GM23338 (cell line): ENCODE measurements at regions not wholly inside any gene's neighbourhood (a gene's known extent, or its start where the extent isn't known, plus 50 kb on each side); places are given as distances from the start of the nearest gene placed in this dataset.

Experiments
- ATAC-seq: fragments of 200-7000 bp; cut with Tn5 transposase; 3 replicates; pipeline ENCODE4 v1.9.1; 2020
- DNase-seq: peaks from one replicate; pipeline ENCODE4 v3.0.0-alpha.2; 2015; ENCODE audit warnings: low spot score
- H2AFZ ChIP-seq: fragments of 200-600 bp; sonication (generic); 2 replicates; pipeline ENCODE4 v1.8.0; 2016; ENCODE audit warnings: antibody characterized with exemption, mild to moderate bottlenecking, moderate library complexity
- H3F3A ChIP-seq: fragments of 200-600 bp; sonication (generic); replicated peaks from 2 replicates; pipeline ENCODE4 v1.8.0; 2017; ENCODE audit warnings: antibody characterized with exemption, mixed run types, low read depth
- H3K27ac ChIP-seq: fragments of 200-600 bp; sonication (generic); 2 replicates; pipeline ENCODE4 v1.6.1; 2016; ENCODE audit warnings: low read depth
- H3K27me3 ChIP-seq: fragments of 200-600 bp; sonication (generic); 2 replicates; pipeline ENCODE4 v1.8.0; 2016; ENCODE audit warnings: mild to moderate bottlenecking, mixed run types, moderate library complexity; ENCODE audit not compliant: insufficient read depth
- H3K36me3 ChIP-seq: fragments of 200-600 bp; sonication (generic); 2 replicates; pipeline ENCODE4 v1.8.0; 2016; ENCODE audit warnings: mild to moderate bottlenecking; ENCODE audit not compliant: insufficient read depth
- H3K4me1 ChIP-seq: fragments of 200-600 bp; sonication (generic); 2 replicates; pipeline ENCODE4 v1.8.0; 2016; ENCODE audit warnings: mild to moderate bottlenecking, moderate library complexity; ENCODE audit not compliant: insufficient read depth
- H3K4me2 ChIP-seq: fragments of 200-600 bp; sonication (generic); 2 replicates; pipeline ENCODE4 v1.7.1; 2017; ENCODE audit warnings: mixed run types
- H3K4me3 ChIP-seq: fragments of 200-600 bp; sonication (generic); 2 replicates; pipeline ENCODE4 v1.6.1; 2016; ENCODE audit warnings: mixed run types
- H3K79me2 ChIP-seq: fragments of 200-600 bp; sonication (generic); replicated peaks from 2 replicates; pipeline ENCODE4 v1.8.0; 2017; ENCODE audit warnings: mild to moderate bottlenecking; ENCODE audit not compliant: insufficient read depth
- H3K9me2 ChIP-seq: fragments of 200-600 bp; sonication (generic); 2 replicates; pipeline ENCODE4 v1.8.0; 2017; ENCODE audit not compliant: insufficient read depth
- H4K20me1 ChIP-seq: fragments of 200-600 bp; sonication (generic); replicated peaks from 2 replicates; pipeline ENCODE4 v1.8.0; 2017; ENCODE audit warnings: mild to moderate bottlenecking; ENCODE audit not compliant: insufficient read depth
- H3K27ac Mint-ChIP-seq: 2 replicates; pipeline ENCODE4 v1.8.0; 2020; ENCODE audit warnings: inconsistent platforms, mild to moderate bottlenecking, moderate library complexity, mixed read lengths
- H3K27me3 Mint-ChIP-seq: 3 replicates; pipeline ENCODE4 v1.8.0; 2022; ENCODE audit warnings: low read depth, mild to moderate bottlenecking, moderate library complexity, mixed read lengths, inconsistent platforms; ENCODE audit not compliant: insufficient read depth, poor library complexity
- H3K36me3 Mint-ChIP-seq: 3 replicates; pipeline ENCODE4 v1.8.0; 2021; ENCODE audit warnings: low read depth, mild to moderate bottlenecking, inconsistent platforms, moderate library complexity, mixed read lengths
- H3K4me1 Mint-ChIP-seq: 3 replicates; pipeline ENCODE4 v1.8.0; 2020; ENCODE audit warnings: mild to moderate bottlenecking, inconsistent platforms, mixed read lengths
- H3K4me3 Mint-ChIP-seq: 3 replicates; pipeline ENCODE4 v1.8.0; 2021; ENCODE audit warnings: moderate library complexity, mild to moderate bottlenecking, inconsistent platforms, mixed read lengths
- H3K9me3 Mint-ChIP-seq: 3 replicates; pipeline ENCODE4 v1.8.0; 2020; ENCODE audit warnings: moderate library complexity, mild to moderate bottlenecking, inconsistent platforms, mixed read lengths
- JUNB ChIP-seq: IDR thresholded peaks from one replicate; pipeline ENCODE4 v1.6.1; 2016; ENCODE audit warnings: antibody characterized with exemption; ENCODE audit not compliant: unreplicated experiment
- STAT1 ChIP-seq: IDR thresholded peaks from one replicate; pipeline ENCODE4 v1.6.1; 2016; ENCODE audit warnings: antibody characterized with exemption; ENCODE audit not compliant: unreplicated experiment
- ZNF114 ChIP-seq: fragments of 250-450 bp; sonication (Bioruptor Pico); IDR thresholded peaks from 2 replicates; pipeline ENCODE4 v1.5.0; 2020; ENCODE audit warnings: mild to moderate bottlenecking, moderate library complexity
- TF ChIP-seq, protein P1 (sequence below): fragments of 250-450 bp; sonication (Bioruptor Pico); IDR thresholded peaks from 2 replicates; pipeline ENCODE4 v1.5.0; 2020; ENCODE audit warnings: mild to moderate bottlenecking, moderate library complexity
- TF ChIP-seq, protein P2 (sequence below), 2 experiments: fragments of 200-600 bp in 1 of 2; sonication (generic) in 1 of 2; conservative IDR thresholded peaks; 2 replicates each; pipeline versions ENCODE4 v1.5.1 to v1.6.1; 2016 to 2017; ENCODE audit warnings: antibody characterized with exemption in 2 of 2, low read depth in 2 of 2, mild to moderate bottlenecking in 2 of 2, moderate library complexity in 1 of 2
- TF ChIP-seq, protein P3 (sequence below): IDR thresholded peaks from one replicate; pipeline ENCODE4 v1.6.1; 2018; ENCODE audit warnings: antibody characterized with exemption; ENCODE audit not compliant: unreplicated experiment

DNA sequence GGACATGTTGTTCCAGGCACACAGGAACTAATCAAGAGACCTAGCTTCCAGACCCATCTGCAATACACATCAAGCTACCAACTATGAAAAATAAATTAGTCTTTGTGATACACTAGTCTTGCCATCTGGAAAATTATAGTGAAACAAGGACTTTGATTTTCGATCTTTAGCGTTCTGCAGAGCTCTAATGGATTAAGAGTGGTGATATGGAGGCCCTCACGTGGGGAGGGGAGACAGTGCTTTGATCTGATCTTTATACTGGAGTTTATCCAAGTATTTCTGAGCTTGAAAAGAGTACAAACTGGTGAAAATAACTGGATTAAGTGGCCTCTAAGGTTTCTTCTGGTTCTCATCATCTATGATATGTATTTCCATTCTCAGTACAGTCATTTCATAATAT is 273.4 kb upstream of the CDH7 start:
- Mint-ChIP-seq H3K4me1 (no peaks in the 10 kb centered on the region), H3K27ac (no peak overlapping the region), H3K9me3 (no peaks in the 10 kb centered on the region; the same call in 2 of the 3 replicates), H3K27me3 (peaks cover 2% of the 10 kb centered on the region), H3K36me3 (no peaks in the 10 kb centered on the region), H3K4me3 (no peak overlapping the region)
- H3K4me2 ChIP-seq, result no peak overlapping the region
- TF ChIP-seq, protein P1, sequence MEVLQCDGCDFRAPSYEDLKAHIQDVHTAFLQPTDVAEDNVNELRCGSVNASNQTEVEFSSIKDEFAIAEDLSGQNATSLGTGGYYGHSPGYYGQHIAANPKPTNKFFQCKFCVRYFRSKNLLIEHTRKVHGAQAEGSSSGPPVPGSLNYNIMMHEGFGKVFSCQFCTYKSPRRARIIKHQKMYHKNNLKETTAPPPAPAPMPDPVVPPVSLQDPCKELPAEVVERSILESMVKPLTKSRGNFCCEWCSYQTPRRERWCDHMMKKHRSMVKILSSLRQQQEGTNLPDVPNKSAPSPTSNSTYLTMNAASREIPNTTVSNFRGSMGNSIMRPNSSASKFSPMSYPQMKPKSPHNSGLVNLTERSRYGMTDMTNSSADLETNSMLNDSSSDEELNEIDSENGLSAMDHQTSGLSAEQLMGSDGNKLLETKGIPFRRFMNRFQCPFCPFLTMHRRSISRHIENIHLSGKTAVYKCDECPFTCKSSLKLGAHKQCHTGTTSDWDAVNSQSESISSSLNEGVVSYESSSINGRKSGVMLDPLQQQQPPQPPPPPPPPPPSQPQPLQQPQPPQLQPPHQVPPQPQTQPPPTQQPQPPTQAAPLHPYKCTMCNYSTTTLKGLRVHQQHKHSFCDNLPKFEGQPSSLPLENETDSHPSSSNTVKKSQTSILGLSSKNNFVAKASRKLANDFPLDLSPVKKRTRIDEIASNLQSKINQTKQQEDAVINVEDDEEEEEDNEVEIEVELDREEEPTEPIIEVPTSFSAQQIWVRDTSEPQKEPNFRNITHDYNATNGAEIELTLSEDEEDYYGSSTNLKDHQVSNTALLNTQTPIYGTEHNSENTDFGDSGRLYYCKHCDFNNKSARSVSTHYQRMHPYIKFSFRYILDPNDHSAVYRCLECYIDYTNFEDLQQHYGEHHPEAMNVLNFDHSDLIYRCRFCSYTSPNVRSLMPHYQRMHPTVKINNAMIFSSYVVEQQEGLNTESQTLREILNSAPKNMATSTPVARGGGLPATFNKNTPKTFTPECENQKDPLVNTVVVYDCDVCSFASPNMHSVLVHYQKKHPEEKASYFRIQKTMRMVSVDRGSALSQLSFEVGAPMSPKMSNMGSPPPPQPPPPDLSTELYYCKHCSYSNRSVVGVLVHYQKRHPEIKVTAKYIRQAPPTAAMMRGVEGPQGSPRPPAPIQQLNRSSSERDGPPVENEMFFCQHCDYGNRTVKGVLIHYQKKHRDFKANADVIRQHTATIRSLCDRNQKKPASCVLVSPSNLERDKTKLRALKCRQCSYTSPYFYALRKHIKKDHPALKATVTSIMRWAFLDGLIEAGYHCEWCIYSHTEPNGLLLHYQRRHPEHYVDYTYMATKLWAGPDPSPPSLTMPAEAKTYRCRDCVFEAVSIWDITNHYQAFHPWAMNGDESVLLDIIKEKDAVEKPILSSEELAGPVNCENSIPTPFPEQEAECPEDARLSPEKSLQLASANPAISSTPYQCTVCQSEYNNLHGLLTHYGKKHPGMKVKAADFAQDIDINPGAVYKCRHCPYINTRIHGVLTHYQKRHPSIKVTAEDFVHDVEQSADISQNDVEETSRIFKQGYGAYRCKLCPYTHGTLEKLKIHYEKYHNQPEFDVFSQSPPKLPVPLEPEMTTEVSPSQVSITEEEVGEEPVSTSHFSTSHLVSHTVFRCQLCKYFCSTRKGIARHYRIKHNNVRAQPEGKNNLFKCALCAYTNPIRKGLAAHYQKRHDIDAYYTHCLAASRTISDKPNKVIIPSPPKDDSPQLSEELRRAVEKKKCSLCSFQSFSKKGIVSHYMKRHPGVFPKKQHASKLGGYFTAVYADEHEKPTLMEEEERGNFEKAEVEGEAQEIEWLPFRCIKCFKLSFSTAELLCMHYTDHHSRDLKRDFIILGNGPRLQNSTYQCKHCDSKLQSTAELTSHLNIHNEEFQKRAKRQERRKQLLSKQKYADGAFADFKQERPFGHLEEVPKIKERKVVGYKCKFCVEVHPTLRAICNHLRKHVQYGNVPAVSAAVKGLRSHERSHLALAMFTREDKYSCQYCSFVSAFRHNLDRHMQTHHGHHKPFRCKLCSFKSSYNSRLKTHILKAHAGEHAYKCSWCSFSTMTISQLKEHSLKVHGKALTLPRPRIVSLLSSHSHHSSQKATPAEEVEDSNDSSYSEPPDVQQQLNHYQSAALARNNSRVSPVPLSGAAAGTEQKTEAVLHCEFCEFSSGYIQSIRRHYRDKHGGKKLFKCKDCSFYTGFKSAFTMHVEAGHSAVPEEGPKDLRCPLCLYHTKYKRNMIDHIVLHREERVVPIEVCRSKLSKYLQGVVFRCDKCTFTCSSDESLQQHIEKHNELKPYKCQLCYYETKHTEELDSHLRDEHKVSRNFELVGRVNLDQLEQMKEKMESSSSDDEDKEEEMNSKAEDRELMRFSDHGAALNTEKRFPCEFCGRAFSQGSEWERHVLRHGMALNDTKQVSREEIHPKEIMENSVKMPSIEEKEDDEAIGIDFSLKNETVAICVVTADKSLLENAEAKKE (CRISPR knock-in tag), result no peak
- TF ChIP-seq STAT1 (no peak), ZNF114 (no peak), JUNB (no peak)
- TF ChIP-seq, protein P2, sequence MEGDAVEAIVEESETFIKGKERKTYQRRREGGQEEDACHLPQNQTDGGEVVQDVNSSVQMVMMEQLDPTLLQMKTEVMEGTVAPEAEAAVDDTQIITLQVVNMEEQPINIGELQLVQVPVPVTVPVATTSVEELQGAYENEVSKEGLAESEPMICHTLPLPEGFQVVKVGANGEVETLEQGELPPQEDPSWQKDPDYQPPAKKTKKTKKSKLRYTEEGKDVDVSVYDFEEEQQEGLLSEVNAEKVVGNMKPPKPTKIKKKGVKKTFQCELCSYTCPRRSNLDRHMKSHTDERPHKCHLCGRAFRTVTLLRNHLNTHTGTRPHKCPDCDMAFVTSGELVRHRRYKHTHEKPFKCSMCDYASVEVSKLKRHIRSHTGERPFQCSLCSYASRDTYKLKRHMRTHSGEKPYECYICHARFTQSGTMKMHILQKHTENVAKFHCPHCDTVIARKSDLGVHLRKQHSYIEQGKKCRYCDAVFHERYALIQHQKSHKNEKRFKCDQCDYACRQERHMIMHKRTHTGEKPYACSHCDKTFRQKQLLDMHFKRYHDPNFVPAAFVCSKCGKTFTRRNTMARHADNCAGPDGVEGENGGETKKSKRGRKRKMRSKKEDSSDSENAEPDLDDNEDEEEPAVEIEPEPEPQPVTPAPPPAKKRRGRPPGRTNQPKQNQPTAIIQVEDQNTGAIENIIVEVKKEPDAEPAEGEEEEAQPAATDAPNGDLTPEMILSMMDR (conservative IDR thresholded peaks at IDR 0.05; ENCODE audit: low read depth in 2 of 2), result no peak
- TF ChIP-seq, protein P3, sequence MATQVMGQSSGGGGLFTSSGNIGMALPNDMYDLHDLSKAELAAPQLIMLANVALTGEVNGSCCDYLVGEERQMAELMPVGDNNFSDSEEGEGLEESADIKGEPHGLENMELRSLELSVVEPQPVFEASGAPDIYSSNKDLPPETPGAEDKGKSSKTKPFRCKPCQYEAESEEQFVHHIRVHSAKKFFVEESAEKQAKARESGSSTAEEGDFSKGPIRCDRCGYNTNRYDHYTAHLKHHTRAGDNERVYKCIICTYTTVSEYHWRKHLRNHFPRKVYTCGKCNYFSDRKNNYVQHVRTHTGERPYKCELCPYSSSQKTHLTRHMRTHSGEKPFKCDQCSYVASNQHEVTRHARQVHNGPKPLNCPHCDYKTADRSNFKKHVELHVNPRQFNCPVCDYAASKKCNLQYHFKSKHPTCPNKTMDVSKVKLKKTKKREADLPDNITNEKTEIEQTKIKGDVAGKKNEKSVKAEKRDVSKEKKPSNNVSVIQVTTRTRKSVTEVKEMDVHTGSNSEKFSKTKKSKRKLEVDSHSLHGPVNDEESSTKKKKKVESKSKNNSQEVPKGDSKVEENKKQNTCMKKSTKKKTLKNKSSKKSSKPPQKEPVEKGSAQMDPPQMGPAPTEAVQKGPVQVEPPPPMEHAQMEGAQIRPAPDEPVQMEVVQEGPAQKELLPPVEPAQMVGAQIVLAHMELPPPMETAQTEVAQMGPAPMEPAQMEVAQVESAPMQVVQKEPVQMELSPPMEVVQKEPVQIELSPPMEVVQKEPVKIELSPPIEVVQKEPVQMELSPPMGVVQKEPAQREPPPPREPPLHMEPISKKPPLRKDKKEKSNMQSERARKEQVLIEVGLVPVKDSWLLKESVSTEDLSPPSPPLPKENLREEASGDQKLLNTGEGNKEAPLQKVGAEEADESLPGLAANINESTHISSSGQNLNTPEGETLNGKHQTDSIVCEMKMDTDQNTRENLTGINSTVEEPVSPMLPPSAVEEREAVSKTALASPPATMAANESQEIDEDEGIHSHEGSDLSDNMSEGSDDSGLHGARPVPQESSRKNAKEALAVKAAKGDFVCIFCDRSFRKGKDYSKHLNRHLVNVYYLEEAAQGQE, result no peak
- H3K79me2 ChIP-seq, result no peaks in the 10 kb centered on the region
- no peak overlapping the region for H3K27ac ChIP-seq
- DNase-seq (no peak), ATAC-seq (no peak)
- H4K20me1 ChIP-seq, result no peaks in the 10 kb centered on the region
- H3K36me3 ChIP-seq, result no peaks in the 10 kb centered on the region
- no peaks in the 10 kb centered on the region for H3F3A ChIP-seq
- H2AFZ ChIP-seq, result no peak overlapping the region
- H3K4me1 ChIP-seq, result no peaks in the 10 kb centered on the region
- H3K27me3 ChIP-seq, result no peaks in the 10 kb centered on the region
- H3K4me3 ChIP-seq, result no peak overlapping the region
- no peaks in the 10 kb centered on the region for H3K9me2 ChIP-seq
